Suprapubic skin (tissue), 4 donors: ENCODE measurements at regions not wholly inside any gene's neighbourhood (a gene's known extent, or its start where the extent isn't known, plus 50 kb on each side); places are given as distances from the start of the nearest gene placed in this dataset.

Source experiments
- EP300 ChIP-seq: sonication (generic); formaldehyde crosslinking; IDR thresholded peaks from one replicate; pipeline ENCODE4 v1.6.1; 2017; ENCODE audit warnings: antibody characterized with exemption
- POLR2A ChIP-seq, 2 donors: fragments of 450-650 bp; IDR thresholded peaks; one replicate each; pipeline ENCODE4 v1.6.1; 2017; ENCODE audit warnings: antibody characterized with exemption in 2 of 2, mild to moderate bottlenecking in 2 of 2, moderate library complexity in 2 of 2
- POLR2AphosphoS5 ChIP-seq, 3 donors: sonication (generic); formaldehyde crosslinking; IDR thresholded peaks; one replicate each; pipeline ENCODE4 v1.6.1; 2017; ENCODE audit warnings: antibody characterized with exemption in 3 of 3
- TF ChIP-seq, protein P1 (sequence below), 2 donors: fragments of 200-600 bp in 1 of 2; fragments of 450-650 bp in 1 of 2; sonication (generic) in 1 of 2; IDR thresholded peaks; one replicate each; pipeline ENCODE4 v1.5.1; 2016 to 2019; ENCODE audit warnings: antibody characterized with exemption in 2 of 2, mild to moderate bottlenecking in 1 of 2, moderate library complexity in 1 of 2

GRCh38 chr21:8993284-8993942, 1528.0 kb upstream of the TPTE start:
- TF ChIP-seq, protein P1, sequence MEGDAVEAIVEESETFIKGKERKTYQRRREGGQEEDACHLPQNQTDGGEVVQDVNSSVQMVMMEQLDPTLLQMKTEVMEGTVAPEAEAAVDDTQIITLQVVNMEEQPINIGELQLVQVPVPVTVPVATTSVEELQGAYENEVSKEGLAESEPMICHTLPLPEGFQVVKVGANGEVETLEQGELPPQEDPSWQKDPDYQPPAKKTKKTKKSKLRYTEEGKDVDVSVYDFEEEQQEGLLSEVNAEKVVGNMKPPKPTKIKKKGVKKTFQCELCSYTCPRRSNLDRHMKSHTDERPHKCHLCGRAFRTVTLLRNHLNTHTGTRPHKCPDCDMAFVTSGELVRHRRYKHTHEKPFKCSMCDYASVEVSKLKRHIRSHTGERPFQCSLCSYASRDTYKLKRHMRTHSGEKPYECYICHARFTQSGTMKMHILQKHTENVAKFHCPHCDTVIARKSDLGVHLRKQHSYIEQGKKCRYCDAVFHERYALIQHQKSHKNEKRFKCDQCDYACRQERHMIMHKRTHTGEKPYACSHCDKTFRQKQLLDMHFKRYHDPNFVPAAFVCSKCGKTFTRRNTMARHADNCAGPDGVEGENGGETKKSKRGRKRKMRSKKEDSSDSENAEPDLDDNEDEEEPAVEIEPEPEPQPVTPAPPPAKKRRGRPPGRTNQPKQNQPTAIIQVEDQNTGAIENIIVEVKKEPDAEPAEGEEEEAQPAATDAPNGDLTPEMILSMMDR (IDR thresholded peaks at IDR 0.05) = no peak
- TF ChIP-seq POLR2A (IDR thresholded peaks at IDR 0.05) = no peak
- TF ChIP-seq POLR2AphosphoS5 (IDR thresholded peaks at IDR 0.05) = no peak
- TF ChIP-seq EP300 = no peak
